ENCODE measurements at regions not wholly inside any gene's neighbourhood (a gene's known extent, or its start where the extent isn't known, plus 50 kb on each side); places are given as distances from the start of the nearest gene placed in this dataset.
"Not testable (repeated sequence)": the region's sequence is repeated elsewhere in the genome, so short reads cannot be mapped to it uniquely, and the experiment has no call there.

DNA sequence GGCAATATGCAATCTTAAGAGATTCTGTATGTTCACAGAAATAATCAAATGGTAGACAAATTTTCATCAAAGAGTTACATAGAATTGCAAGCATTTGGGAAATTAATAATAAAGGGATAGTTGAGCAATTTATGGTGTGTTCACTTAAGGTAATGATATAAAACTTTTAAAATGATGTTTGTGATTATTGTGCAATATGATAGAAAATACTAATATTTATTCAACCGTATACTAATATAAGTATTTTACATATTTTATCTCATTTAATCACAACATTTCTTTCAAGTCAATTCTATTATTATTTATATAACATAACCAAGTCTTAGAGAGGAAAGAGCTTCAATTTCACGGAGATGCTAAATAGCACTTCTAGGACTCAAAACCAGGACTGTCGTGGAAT, 716.8 kb upstream of the MIR17HG start:
- FAIRE-seq (no peak), DNase-seq (ENCODE audit: extremely low spot score, insufficient read length, low read depth) (no peak)

- FAIRE-seq (no peak), DNase-seq (ENCODE audit: extremely low spot score, insufficient read length, low read depth) (no peak)
Observed at GRCh38 chr13:90632184-90632583, 715.3 kb upstream of the MIR17HG start.

DNA sequence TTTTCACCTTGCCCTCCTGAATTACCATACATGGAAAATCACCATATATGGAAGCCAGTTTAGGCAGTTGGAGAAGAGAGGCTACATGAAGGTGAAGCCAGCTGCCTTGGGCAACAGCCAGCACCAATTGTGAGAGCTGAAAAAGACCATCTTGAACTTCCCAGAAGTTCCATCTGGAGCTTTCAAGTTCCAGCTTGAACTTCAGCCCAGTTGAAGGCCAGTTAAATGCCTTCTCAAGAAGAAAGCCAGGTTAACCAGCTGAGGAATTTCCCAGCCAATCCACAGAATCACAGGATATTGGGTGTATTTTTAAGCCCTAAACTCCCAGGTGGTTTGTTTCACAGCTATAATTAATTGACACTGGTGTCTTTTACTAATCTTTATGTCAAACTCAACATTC, 713.6 kb upstream of the MIR17HG start:
- DNase-seq (ENCODE audit: extremely low spot score, insufficient read length, low read depth) (no peak), FAIRE-seq (no peak)

DNA sequence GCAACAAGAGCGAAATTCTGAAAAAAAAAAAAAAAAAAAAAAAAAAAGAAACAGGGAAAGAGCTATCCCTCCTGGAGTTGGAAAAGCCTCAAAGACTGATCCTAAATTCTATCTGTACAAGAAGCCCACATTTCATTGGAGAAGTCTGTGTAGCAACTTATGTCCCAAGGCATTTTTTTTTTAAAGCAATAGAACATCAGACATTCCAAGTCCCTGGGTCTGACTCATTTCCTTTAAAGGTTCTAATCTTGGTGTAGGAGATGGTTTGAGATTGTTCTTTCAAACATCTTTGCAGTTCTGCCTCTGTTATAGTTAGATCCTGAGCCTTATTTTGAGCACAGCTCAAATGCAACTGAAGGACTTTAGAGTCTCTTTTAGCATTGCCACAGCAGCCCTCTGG, 706.5 kb upstream of the MIR17HG start:
- DNase-seq (ENCODE audit: extremely low spot score, insufficient read length, low read depth), result no peak
- no peak for FAIRE-seq

- DNase-seq (ENCODE audit: extremely low spot score, insufficient read length, low read depth), result no peak
- no peak for FAIRE-seq
Observed at GRCh38 chr13:90641884-90642283, 705.6 kb upstream of the MIR17HG start.

DNA sequence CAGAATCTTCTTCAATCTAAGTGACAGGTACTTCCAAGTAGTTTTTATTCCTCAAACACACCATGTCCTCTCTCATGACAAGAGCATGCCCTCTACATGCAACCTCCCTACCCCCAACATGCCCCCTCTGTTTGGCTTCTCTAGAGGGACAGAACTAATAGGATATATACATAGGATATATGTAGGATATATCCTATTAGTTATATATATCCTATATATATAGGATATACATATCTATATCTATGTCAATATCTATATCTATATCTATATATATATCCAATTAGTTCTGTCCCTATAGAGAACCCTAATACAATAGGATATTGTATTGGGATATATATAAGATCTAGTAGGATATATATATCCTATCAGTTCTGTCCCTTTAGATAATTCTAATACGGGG, 701.9 kb upstream of the MIR17HG start:
- DNase-seq (ENCODE audit: extremely low spot score, insufficient read length, low read depth) (no peak), FAIRE-seq (no peak)

DNA sequence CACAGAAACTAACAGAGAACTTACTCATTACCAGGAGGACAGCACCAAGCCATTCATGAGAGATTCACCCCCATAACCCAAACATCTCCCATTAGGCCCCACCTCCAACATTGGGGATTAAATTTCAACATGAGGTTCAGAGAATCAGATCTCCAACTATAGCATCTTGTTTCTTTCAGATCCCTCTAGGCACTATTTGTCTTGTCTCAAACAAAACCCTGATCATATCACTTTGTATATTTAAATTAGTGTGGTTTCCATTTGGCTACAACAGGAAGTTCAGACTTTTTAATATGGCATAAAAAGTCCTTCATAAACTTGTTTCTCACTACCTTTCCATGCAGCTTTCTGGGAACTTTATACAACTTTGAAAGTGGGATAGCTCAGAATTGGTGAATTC, 699.0 kb upstream of the MIR17HG start:
- FAIRE-seq, result no peak

GRCh38 chr13:90652036-90652435, 695.5 kb upstream of the MIR17HG start:
- DNase-seq (ENCODE audit: extremely low spot score, insufficient read length, low read depth), result no peak
- FAIRE-seq, result no peak

More for the DNA sequence above, 699.0 kb upstream of the MIR17HG start:
- no peak for DNase-seq (ENCODE audit: extremely low spot score, insufficient read length, low read depth)

DNA sequence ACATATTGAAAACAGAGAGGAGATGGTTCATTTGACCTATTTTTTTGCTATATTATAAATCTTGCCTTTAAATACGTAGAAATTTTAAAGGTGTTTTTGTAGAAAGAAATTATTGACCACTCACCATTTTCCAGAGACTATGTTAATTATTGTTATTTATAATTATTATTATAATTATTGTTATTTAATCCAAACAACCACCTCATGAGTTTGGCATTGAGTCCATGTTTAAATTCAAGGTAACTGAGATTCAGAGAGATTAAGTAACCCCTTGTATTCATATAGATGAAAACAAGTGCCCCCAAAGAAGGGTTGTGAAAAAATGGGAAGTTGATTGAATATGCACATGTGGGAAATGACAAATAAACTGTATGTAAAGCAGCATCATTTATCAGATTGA, 692.5 kb upstream of the MIR17HG start:
- FAIRE-seq (no peak), DNase-seq (ENCODE audit: extremely low spot score, insufficient read length, low read depth) (no peak)

GRCh38 chr13:90664200-90664599, 683.3 kb upstream of the MIR17HG start:
- not testable (repeated sequence) for DNase-seq (ENCODE audit: extremely low spot score, insufficient read length, low read depth); FAIRE-seq

DNA sequence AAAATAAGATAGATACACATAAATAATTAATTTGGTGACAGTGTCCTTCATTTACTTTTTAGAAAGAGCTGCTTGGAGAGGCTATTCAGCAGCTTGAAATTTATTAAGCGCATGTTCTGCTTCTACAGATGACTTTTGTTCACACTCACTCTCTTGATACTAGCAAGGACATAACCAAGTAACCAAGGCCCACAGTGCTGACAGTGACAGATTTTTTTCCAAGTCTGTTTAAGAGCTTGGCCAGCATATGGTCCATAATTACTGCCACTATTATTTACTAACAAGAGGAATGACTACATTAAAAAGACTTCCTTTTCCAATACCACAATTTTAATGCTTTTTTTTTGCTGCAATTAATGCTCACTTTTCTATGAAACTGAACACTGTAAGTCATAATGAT, 673.7 kb upstream of the MIR17HG start:
- DNase-seq (ENCODE audit: extremely low spot score, insufficient read length, low read depth), result no peak
- no peak for FAIRE-seq

- no peak for FAIRE-seq
- no peak for DNase-seq (ENCODE audit: extremely low spot score, insufficient read length, low read depth)
Observed at GRCh38 chr13:90675129-90675528, 672.4 kb upstream of the MIR17HG start.

- no peak for DNase-seq (ENCODE audit: extremely low spot score, insufficient read length, low read depth)
- no peak for FAIRE-seq
Observed at GRCh38 chr13:90680826-90681225, 666.7 kb upstream of the MIR17HG start.

- FAIRE-seq (no peak), DNase-seq (ENCODE audit: extremely low spot score, insufficient read length, low read depth) (no peak)
Observed at GRCh38 chr13:90683711-90684131, 663.8 kb upstream of the MIR17HG start.

GRCh38 chr13:90686442-90686841, 661.0 kb upstream of the MIR17HG start:
- no peak for DNase-seq (ENCODE audit: extremely low spot score, insufficient read length, low read depth)
- no peak for FAIRE-seq

- FAIRE-seq, result no peak
- no peak for DNase-seq (ENCODE audit: extremely low spot score, insufficient read length, low read depth)
Observed at GRCh38 chr13:90689111-90689510, 658.4 kb upstream of the MIR17HG start.

DNA sequence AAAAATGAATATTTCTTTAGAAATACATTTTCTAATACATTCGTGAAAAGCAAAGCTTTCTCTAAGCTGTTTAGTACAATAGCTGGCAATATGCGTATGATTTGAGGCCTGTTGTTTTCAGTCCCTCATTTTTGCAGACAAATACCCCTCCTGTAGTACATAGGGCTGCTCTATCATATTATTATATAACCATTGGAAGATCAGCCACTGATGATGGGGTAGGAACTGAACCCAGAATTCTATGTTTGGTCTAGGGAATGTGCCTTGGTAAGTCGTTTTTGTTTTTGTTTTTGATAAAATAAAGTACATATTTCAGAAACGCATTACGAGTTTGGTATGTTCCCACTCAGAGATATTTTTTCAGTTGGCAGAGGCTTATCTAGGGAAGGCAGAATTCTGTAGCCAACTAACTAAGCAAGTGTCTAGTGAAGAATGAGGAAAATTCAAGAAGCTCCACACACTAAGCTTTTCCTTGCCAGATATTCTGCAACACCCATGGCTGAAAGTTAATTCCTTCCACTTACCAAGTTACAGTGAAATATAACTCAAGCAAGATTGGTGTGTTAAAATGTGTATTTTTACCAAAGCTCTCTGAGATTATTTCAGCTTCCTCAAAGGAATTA, 656.9 kb upstream of the MIR17HG start:
- no peak for FAIRE-seq
- DNase-seq (ENCODE audit: extremely low spot score, insufficient read length, low read depth), result no peak

DNA sequence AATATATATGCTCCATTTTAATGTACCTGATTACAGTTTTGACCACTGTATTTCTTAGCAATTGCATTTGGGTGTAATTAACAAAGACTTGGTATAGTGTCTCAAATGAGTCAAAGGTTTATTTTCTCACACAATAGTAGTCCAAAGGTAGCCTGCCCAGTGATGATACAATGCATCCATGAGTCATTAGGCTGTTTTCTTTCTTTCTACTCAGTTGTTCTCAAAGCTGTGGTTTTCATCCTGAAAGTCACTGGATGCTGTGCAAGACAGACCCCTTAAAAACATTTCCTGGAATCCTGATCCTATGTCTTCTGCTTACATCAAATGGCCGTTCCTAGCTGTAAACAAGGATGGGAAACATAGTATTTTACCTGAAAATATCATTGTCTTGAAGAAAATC, 651.2 kb upstream of the MIR17HG start:
- no peak for FAIRE-seq
- DNase-seq (ENCODE audit: extremely low spot score, insufficient read length, low read depth), result no peak

DNA sequence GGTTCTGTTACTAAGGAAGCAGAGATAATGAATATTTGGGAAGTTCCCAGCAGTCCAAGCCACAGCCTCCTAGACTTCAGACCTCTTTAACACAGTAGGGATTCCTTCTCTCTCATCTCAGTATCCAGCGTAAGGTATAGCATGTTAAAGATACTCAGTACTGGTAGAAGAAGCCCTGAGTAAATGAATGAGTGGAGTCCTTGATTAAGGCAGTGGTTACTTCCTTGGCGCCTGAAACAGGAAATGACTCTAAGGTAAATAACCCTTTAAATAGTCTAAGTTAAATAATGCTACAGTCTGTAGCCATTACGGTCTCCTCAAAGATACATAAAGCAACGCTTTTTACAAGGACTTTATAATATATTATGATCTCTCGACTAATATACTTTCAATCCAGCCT, 650.8 kb upstream of the MIR17HG start:
- FAIRE-seq, result no peak
- no peak for DNase-seq (ENCODE audit: extremely low spot score, insufficient read length, low read depth)

GRCh38 chr13:90700340-90700739, 647.1 kb upstream of the MIR17HG start:
- FAIRE-seq, result no peak
- DNase-seq (ENCODE audit: extremely low spot score, insufficient read length, low read depth), result no peak

DNA sequence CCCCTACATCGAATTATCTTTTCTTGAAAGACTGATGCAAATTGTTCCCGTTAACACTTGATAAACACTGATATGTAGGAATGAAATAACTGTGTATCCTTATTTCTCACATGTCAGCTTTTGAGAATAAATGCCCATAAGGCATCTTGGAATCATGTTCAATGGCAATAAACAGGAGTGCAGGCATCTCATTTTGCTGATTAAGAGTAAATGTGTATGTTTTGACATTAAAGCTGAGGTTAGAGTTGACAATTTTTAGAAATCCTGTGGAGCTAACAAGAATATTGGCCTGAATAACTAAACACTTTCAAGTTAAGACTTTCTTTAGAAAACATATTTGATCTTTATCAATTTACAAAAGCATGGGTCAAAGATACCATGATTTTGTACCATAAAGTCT, 646.2 kb upstream of the MIR17HG start:
- DNase-seq (ENCODE audit: extremely low spot score, insufficient read length, low read depth), result no peak
- FAIRE-seq, result no peak

DNA sequence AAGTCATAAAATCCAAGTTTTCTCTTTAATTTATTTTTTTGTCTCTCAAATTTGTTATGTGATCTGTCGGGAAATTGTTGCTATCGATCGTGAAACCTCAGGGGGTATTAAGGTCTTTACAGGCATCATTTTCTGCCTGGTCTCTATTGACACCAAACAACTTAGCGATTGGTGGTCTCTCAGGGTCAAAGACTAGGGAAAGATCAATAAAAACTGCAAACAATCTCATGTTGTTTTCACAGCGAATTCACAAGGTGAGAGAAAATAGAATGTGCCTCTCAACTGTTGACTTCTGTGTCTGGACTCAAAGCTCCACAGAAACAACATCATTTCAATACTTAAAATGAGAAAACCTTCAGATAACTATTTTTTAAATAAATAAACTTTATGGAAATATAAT, 645.4 kb upstream of the MIR17HG start:
- FAIRE-seq, result no peak

GRCh38 chr13:90706631-90707030, 640.9 kb upstream of the MIR17HG start:
- DNase-seq (ENCODE audit: extremely low spot score, insufficient read length, low read depth), result no peak

More for the DNA sequence above, 645.4 kb upstream of the MIR17HG start:
- no peak for DNase-seq (ENCODE audit: extremely low spot score, insufficient read length, low read depth)

More at GRCh38 chr13:90706631-90707030, 640.9 kb upstream of the MIR17HG start:
- no peak for FAIRE-seq

All from GM18507 (cell line).